HG02981 (cell line): ENCODE measurements at regions not wholly inside any gene's neighbourhood (a gene's known extent, or its start where the extent isn't known, plus 50 kb on each side); places are given as distances from the start of the nearest gene placed in this dataset.
A peak's percentile ranks its signal among the peaks of the same experiment; 100 is the strongest.
"Not testable (repeated sequence)": the region's sequence is repeated elsewhere in the genome, so short reads cannot be mapped to it uniquely, and the experiment has no call there.

Source experiments
- ATAC-seq: cut with Tn5 transposase; IDR thresholded peaks from one replicate; pipeline ENCODE4 v1.9.1; 2021; ENCODE audit warnings: mild to moderate bottlenecking, moderate library complexity; ENCODE audit not compliant: unreplicated experiment

DNA sequence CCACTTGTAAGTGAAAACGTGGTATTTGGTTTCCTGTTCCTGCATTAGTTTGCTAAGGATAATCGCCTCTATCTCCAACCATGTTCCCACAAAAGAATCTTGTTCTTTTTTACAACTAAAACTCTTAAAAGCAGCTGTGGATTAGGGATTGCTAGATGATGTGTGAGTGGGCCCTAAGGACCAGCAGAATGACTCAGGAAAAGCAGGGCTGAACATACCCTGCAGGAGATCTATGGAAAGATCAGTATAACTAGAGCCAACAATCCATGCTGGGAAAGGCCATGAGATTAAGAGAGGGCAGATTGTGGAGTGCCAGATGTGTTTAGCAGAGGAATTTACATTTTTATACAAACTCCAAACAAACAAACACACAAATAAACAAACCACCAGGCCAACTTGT is 128.4 kb upstream of the TMEM164 start:
- no peak for ATAC-seq

DNA sequence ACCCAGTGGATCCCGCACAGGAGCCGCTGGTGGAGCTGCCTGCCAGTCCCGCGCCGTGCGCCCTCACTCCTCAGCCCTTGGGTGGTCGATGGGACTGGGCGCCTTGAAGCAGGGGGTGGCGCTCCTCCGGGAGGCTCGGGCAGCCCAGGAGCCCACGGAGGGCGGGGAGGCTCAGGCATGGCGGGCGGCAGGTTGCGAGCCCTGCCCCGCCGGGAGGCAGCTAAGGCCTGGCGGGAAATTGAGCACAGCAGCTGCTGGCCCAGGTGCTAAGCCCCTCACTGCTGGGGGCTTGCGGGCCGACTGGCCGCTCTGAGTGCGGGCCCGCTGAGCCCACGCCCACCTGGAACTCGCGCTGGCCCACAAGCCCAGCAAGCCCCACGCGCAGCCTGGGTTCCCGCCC is 127.1 kb upstream of the TMEM164 start:
- no peak for ATAC-seq

DNA sequence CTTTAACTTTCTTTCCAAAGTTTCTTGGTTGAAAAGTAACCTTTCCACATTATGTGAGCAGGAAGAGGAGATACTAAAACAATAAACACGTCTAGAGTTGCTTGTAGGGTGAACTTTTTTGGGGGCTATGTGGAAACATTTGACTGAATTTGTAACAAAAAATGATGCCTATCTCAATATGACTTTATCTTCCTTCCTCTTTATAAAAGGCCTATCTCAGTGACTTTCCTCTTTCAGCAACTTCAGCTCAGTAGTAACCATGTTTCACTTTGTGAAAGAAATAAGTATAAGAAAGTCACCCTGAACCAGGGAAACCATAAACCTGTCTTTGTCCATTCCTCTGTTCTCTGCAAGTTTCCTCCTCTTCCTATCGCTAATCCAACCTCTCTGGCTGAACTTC is 124.7 kb upstream of the TMEM164 start:
- ATAC-seq = no peak

- no peak for ATAC-seq
These were observed 122.9 kb upstream of the TMEM164 start for GRCh38 chrX:109879991-109880390.

DNA sequence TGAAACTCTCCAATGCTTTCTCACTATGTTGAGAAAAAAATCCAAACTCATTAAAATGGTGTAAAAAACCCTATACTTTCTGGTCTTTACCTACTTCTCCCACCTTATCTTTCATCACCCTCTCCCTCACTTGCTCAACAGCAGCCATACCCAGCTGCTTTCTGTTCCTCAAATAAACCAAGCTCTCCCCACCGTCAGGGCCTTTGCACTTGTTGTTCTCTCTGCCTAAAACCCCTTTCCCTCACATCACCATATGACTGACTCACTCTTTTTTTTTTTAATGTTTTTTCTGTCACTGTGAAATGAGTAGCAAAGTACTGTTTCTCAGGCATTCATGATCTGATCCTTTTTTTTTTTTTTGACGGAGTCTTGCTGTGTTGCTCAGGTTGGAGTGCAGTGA is 122.3 kb upstream of the TMEM164 start:
- ATAC-seq = peak; percentile 95

DNA sequence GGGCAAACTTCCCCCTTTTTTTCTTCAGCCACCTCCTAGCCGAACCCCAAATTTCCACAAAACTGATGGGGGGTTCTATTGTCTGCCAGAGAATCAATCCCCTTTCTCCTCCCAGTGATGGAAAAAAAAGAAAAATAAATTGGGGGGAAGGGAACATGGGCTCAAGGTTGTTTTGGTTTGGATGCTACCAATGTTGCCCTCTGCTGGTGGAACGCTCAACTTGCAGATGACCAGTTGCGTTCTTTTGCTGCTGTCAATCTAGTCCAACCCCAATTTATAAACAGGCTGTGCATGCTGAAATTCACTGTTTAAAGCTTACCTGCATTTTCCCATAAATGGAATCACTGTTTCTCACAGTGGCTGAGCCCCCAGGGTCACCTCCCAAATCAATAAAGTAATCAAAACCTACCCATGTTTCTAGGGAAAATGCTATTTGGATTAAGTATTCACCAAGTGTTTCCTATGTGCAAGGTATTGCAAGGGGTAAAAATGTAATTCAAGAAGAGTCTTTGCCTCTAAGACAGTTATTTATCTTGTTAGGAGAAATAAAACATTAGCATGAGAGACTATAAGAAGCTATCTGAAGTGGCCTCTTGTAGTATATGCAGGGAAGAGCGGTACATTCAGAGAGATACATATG is 116.7 kb upstream of the TMEM164 start:
- ATAC-seq = no peak

- ATAC-seq = no peak
These were observed 113.5 kb upstream of the TMEM164 start for GRCh38 chrX:109889289-109890006.

GRCh38 chrX:109890300-109890699 is 112.6 kb upstream of the TMEM164 start:
- no peak for ATAC-seq

DNA sequence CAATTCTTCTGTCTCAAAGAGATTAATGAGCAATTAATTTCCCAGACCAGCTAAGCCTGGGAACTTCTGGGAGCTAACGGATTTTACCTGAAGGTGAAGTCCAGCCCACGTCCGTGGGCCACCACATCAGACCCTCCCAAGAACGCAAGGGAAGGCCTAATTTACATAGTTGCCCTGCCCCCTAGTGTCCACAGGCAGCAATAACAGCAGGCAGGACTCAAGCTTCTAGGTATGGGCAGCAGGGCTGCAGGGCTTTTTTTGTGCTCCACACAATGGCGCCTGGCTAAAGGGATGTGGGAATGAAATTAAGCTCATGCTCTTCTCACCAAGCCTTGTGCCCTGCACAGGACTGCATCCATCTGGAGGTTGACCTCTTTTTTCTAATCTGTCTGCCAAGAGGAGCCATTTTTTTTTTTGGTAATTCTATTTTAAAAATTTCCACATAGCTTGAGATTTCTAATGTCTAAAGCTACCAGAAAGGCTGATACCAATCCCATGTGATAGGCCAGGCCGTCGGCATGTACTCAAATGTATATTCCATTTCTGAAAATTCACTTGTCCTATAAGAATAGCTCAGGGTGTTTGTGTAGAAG is 111.9 kb upstream of the TMEM164 start:
- ATAC-seq = no peak

- not testable (repeated sequence) for ATAC-seq
These were observed 106.9 kb upstream of the TMEM164 start for GRCh38 chrX:109896024-109896423.

- no peak for ATAC-seq
These were observed 100.2 kb upstream of the TMEM164 start for GRCh38 chrX:109902665-109903064.

- ATAC-seq = no peak
These were observed 91.9 kb upstream of the TMEM164 start for GRCh38 chrX:109911046-109911445.

GRCh38 chrX:109912993-109913392 is 89.9 kb upstream of the TMEM164 start:
- ATAC-seq = not testable (repeated sequence)

DNA sequence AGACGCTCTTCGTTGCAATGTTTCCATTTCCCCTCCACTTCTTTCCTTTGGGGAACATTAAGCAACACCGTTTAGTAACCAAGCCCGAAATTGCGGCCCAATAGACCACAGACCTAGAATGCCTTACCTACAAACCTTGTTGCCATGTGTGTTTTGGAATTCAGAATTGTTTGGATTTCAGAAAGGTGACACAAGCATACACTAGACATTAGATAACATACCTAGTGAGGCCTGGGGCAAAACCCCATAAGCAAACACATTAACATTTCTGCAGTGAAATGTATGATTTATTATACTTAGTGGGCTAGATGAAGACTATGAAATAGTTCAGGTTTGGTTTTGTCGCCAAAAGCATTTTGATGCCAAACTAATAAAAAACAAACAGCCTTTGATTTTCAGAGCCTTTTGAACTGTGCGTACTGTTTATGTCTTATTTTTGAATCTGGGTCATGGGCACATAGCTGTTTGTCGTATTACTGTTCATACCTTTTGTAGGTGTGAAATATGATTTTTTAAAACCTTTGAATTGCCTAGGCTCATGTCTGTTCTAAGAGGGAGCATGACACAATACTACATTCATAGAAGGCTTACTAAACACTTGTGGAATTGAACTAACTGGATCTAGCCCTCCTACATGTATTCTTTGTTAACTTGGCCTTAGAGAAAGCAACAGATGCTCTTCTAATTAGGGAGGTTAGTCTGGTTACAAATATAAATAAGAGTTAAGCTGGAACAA is 88.6 kb upstream of the TMEM164 start:
- no peak for ATAC-seq

- no peak for ATAC-seq
These were observed 84.2 kb upstream of the TMEM164 start for GRCh38 chrX:109918753-109919152.

DNA sequence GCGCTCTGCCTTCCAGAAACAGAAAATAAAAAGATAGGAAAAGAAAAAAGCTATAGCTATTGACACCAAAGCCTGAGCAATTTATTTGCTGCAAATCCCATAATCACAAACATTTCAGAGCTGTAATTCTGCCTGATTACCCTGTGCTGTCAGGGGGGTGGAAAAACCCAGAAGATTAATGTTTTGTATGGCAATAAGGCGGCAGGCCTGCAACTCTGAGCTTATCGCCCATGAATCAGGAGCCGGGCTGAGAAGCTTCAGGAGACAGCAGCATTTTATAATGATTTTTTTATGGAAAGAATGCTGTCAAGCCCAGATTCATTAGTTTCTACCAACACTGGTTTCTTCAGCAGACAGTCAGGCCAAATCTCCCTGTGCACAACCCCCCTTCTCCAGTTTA is 82.6 kb upstream of the TMEM164 start:
- ATAC-seq = no peak

DNA sequence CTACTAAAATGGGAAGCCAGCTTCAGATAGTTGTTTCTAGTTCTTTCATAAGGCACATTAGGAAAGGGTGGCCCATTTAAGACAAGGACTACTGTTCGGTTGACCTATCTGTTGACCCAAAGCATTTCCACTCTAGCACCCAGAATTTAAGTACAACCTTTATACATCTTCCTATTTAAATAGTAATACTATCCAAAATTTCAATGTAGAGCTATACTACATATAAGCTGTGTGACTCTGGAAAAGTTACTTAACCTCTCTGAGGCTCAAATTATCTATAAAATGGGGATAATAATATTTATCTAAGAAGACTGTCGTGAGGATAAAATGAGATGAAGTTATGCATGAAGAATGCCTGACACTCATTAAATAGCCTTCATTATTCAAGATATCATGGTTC is 82.0 kb upstream of the TMEM164 start:
- no peak for ATAC-seq

DNA sequence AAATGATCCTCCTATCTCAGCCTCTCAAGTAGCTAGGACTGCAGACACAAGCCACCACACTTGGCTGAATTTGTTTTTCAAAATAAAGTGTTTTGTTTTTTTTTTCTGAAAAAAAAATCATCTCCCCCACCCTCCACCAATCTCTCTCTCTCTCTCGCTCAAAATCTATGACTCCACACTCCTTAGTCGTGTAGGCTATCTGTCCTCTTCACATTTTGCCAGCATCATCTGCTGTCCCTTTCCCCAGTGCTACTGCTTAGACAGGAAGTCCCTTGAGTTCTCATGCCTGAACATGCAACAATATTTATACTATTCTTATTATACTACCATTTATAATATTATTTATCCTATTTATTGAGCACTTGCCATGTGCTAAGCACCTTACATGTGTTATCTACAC is 80.7 kb upstream of the TMEM164 start:
- no peak for ATAC-seq

DNA sequence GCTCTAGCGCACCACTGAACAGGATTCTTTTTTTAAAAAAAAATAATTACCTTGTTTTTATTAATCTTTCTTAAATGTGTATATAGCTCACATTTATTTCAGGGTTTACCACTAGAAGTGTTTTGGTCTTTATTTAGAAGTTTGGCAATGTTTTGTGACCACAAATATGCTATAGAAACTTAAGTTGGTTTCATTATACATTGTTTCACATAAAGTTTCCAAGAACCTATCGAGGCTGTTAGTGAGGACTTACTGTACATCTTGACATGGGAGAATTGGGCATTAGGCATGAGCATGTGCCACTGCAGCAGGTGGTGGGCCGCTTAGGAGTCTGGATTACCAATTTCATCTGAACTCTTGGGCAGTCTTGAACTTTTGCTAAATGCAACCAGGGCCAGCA is 77.9 kb upstream of the TMEM164 start:
- ATAC-seq = not testable (repeated sequence)

DNA sequence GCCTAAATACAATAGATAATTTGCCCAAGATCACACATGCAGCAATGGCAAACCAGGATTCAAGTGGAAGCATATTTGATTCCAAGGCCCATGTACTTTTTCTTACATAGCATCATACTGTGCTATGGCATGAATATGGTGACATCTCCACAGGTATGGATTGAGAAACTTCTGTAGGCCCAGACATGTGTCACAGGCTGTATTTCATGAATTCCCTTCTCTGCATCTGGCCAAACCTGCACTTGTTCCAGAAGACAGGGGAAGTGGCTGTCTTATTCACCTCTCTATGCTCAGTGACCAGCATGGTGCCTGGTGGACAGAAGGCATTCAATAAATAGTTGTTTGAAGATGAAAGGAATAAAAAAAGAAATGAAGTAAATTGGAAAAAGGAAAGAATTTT is 77.3 kb upstream of the TMEM164 start:
- no peak for ATAC-seq

DNA sequence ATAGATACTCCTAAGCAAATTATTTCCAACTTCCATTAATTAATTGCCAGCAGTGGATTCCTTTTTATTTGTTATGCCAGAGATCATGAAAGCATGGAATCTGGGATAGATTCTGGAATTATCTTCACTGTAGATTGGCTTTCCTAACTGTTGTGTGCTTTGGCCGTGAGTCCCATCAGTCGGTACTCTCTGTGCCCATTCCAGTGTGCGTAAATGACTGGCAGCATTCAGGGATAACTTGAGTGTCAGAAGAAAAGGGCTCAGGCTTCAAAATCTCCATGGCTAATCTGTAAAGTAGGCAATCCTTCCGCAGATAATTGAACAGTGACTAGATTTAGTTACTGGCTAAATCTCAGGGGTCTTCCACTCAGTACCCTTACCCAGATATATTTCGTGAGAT is 76.8 kb upstream of the TMEM164 start:
- no peak for ATAC-seq
